Endodermal cell (in vitro differentiated cells): ENCODE measurements at regions not wholly inside any gene's neighbourhood (a gene's known extent, or its start where the extent isn't known, plus 50 kb on each side); places are given as distances from the start of the nearest gene placed in this dataset.

Source experiments
- DNase-seq: peaks from one replicate; pipeline ENCODE4 v3.0.0-alpha.2; 2017
- H3K27ac ChIP-seq: 2 replicates; pipeline ENCODE4 v1.5.1; 2013; ENCODE audit warnings: mild to moderate bottlenecking, low read depth, low read length, moderate library complexity
- H3K27me3 ChIP-seq: 2 replicates; pipeline ENCODE4 v1.6.1; 2013; ENCODE audit warnings: mild to moderate bottlenecking, low read length, moderate library complexity; ENCODE audit not compliant: insufficient read depth, control insufficient read depth, poor library complexity, severe bottlenecking
- H3K36me3 ChIP-seq: 2 replicates; pipeline ENCODE4 v1.7.0; 2013; ENCODE audit warnings: mild to moderate bottlenecking, low read length, moderate library complexity; ENCODE audit not compliant: control insufficient read depth, insufficient read depth
- H3K4me1 ChIP-seq: one replicate; pipeline ENCODE4 v1.7.0; 2013; ENCODE audit warnings: low read length; ENCODE audit not compliant: control insufficient read depth, insufficient read depth
- H3K4me3 ChIP-seq: 2 replicates; pipeline ENCODE4 v1.5.1; 2013; ENCODE audit warnings: mild to moderate bottlenecking, low read length, moderate library complexity
- H3K9ac ChIP-seq: 2 replicates; pipeline ENCODE4 v1.6.1; 2013; ENCODE audit warnings: mild to moderate bottlenecking, low read length, moderate library complexity; ENCODE audit not compliant: poor library complexity, severe bottlenecking; ENCODE audit errors: extremely low read depth
- H3K9me3 ChIP-seq: 2 replicates; pipeline ENCODE4 v1.6.1; 2013; ENCODE audit warnings: mild to moderate bottlenecking, low read length, moderate library complexity; ENCODE audit not compliant: control insufficient read depth
- H3K27ac Mint-ChIP-seq: 2 replicates; pipeline ENCODE4 v1.8.0; 2020; ENCODE audit warnings: mixed read lengths
- H3K27me3 Mint-ChIP-seq: 2 replicates; pipeline ENCODE4 v1.8.0; 2021; ENCODE audit warnings: mild to moderate bottlenecking, mixed read lengths; ENCODE audit not compliant: insufficient read depth
- H3K36me3 Mint-ChIP-seq: 2 replicates; pipeline ENCODE4 v1.8.0; 2020; ENCODE audit warnings: low read depth, mixed read lengths
- H3K4me1 Mint-ChIP-seq: 2 replicates; pipeline ENCODE4 v1.8.0; 2020; ENCODE audit warnings: mixed read lengths
- H3K4me3 Mint-ChIP-seq: 2 replicates; pipeline ENCODE4 v1.8.0; 2020; ENCODE audit warnings: mild to moderate bottlenecking, moderate library complexity, mixed read lengths
- H3K9me3 Mint-ChIP-seq: 2 replicates; pipeline ENCODE4 v1.8.0; 2020; ENCODE audit warnings: mild to moderate bottlenecking, mixed read lengths
- CTCF ChIP-seq: fragments of 200-600 bp; sonication (generic); conservative IDR thresholded peaks from 2 replicates; pipeline ENCODE4 v1.5.0; 2021; ENCODE audit warnings: antibody characterized with exemption, mild to moderate bottlenecking
- WGBS, 2 experiments: methylation state at CpG; one replicate each; pipeline versions ENCODE4 v1.1.5 to v1.1.7; 2013; ENCODE audit warnings: missing lambda C conversion rate in 2 of 2, mixed read lengths in 1 of 2; ENCODE audit not compliant: insufficient coverage in 1 of 2, insufficient read length in 1 of 2; 5-methylcytosine and 5-hydroxymethylcytosine counted together

GRCh38 chr7:47221826-47222225 lies 360.1 kb downstream of the TNS3 start:
- H3K27me3 ChIP-seq, result no peaks in the 10 kb centered on the region
- no peaks in the 10 kb centered on the region for H3K36me3 ChIP-seq
- no peak for TF ChIP-seq CTCF
- no peak for DNase-seq
- 88 to 96% methylated on average over 3 of the region's 3 CpGs for WGBS, 2 experiments
- H3K9ac ChIP-seq, result no peak overlapping the region
- H3K9me3 ChIP-seq, result no peaks in the 10 kb centered on the region
- H3K36me3 Mint-ChIP-seq, result no peaks in the 10 kb centered on the region
- H3K4me1 Mint-ChIP-seq, result peaks cover 7% of the 10 kb centered on the region
- H3K27ac Mint-ChIP-seq, result no peak overlapping the region
- H3K27ac ChIP-seq, result no peak overlapping the region
- H3K4me3 ChIP-seq, result no peak overlapping the region
- H3K4me1 ChIP-seq, result no peaks in the 10 kb centered on the region
- peaks cover 11% of the 10 kb centered on the region for H3K9me3 Mint-ChIP-seq
- no peaks in the 10 kb centered on the region for H3K27me3 Mint-ChIP-seq
- no peak overlapping the region for H3K4me3 Mint-ChIP-seq

DNA sequence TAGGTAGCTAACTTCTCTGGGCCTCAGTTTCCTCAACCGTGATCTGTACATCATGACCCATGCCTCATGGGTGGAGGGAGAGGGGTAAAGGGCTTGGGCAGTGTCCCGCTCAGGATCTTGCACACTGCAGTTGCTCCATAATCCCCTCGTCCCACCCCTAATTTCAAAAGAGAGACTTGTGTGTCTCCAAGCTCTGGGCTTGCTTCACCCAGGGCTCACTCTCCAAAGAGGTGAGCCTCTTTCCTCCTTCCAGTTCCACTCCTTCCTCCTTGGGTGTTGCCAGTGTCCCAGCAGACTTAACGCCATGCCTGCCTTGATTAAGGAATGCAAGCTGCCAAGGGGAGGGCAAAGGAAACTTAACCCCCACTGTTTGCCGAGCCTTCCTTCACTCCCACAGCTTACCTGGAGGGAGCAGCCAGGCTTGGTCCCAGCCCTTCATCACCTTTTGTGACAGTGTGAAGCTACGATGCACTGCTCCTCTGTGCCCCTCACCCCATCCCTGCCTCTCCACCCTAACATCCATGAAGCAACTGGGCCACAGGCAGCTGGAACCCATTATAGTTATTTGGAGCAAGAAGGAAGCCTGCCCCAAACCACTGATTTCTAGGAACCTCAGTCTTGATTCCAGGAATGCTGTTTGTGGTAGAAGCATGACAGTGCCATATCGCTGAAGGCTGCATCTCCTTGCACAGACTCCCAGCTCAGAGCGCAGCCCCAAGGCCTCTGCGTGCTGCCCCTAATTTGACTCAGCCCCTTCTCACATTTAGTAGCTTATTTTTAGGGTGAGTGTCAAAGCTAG lies 363.3 kb downstream of the TNS3 start:
- Mint-ChIP-seq H3K4me1 (peaks cover 7% of the 10 kb centered on the region), H3K9me3 (peaks cover 8% of the 10 kb centered on the region), H3K27ac (no peak overlapping the region), H3K4me3 (no peak overlapping the region), H3K36me3 (no peaks in the 10 kb centered on the region), H3K27me3 (no peaks in the 10 kb centered on the region)
- WGBS, 2 experiments, result 92% methylated on average over 9 of the region's 9 CpGs; no CpG with 5 or more reads in 1 of the 2 experiments
- TF ChIP-seq CTCF, result no peak
- H3K36me3 ChIP-seq, result no peaks in the 10 kb centered on the region
- no peak overlapping the region for H3K4me3 ChIP-seq
- H3K27me3 ChIP-seq, result no peaks in the 10 kb centered on the region
- H3K4me1 ChIP-seq, result no peaks in the 10 kb centered on the region
- no peak overlapping the region for H3K9ac ChIP-seq
- H3K27ac ChIP-seq, result no peak overlapping the region
- H3K9me3 ChIP-seq, result no peaks in the 10 kb centered on the region
- no peak for DNase-seq

- Mint-ChIP-seq H3K4me3 (no peak overlapping the region), H3K9me3 (no peaks in the 10 kb centered on the region), H3K27ac (no peak overlapping the region), H3K27me3 (peaks cover 1% of the 10 kb centered on the region), H3K36me3 (no peaks in the 10 kb centered on the region), H3K4me1 (peaks cover 7% of the 10 kb centered on the region)
- TF ChIP-seq CTCF, result no peak
- no peak for DNase-seq
- H3K27ac ChIP-seq, result no peak overlapping the region
- no peaks in the 10 kb centered on the region for H3K27me3 ChIP-seq
- H3K9me3 ChIP-seq, result no peaks in the 10 kb centered on the region
- H3K4me3 ChIP-seq, result no peak overlapping the region
- H3K4me1 ChIP-seq, result no peaks in the 10 kb centered on the region
- no peak overlapping the region for H3K9ac ChIP-seq
- WGBS, 2 experiments, result 90 to 96% methylated on average over 5 to 6 of the region's 7 CpGs
- H3K36me3 ChIP-seq, result no peaks in the 10 kb centered on the region
Measured at GRCh38 chr7:47217570-47218360, 364.1 kb downstream of the TNS3 start.
